HCT116 (cell line): ENCODE measurements at regions not wholly inside any gene's neighbourhood (a gene's known extent, or its start where the extent isn't known, plus 50 kb on each side); places are given as distances from the start of the nearest gene placed in this dataset.
A peak's percentile ranks its signal among the peaks of the same experiment; 100 is the strongest.

Experiments used
- ATF3 ChIP-seq: IDR thresholded peaks from 2 replicates; pipeline ENCODE4 v1.6.1; 2012
- EZH2 ChIP-seq: fragments of 200-600 bp; sonication (generic); IDR thresholded peaks from 2 replicates; pipeline ENCODE4 v1.6.1; 2017; ENCODE audit warnings: antibody characterized with exemption, mixed run types
- JUND ChIP-seq: IDR thresholded peaks from 2 replicates; pipeline ENCODE4 v1.6.1; 2012
- MAX ChIP-seq: IDR thresholded peaks from 2 replicates; pipeline ENCODE4 v1.6.1; 2012
- POLR2A ChIP-seq: IDR thresholded peaks from 2 replicates; pipeline ENCODE4 v1.7.0; 2011; ENCODE audit warnings: borderline replicate concordance; ENCODE audit not compliant: insufficient read depth, insufficient read length; ENCODE audit errors: extremely low read depth
- POLR2AphosphoS5 ChIP-seq: IDR thresholded peaks from 2 replicates; pipeline ENCODE4 v1.6.1; 2011; ENCODE audit warnings: mild to moderate bottlenecking, low read depth, low read length, moderate library complexity
- YY1 ChIP-seq: IDR thresholded peaks from 2 replicates; pipeline ENCODE4 v1.6.1; 2011; ENCODE audit warnings: low read length, low read depth, moderate library complexity, mild to moderate bottlenecking; ENCODE audit not compliant: insufficient replicate concordance; ENCODE audit errors: extremely low read depth
- ZNF274 ChIP-seq: fragments of 200-500 bp; sonication (Bioruptor generic); IDR thresholded peaks from 2 replicates; pipeline ENCODE4 v1.6.1; 2014; ENCODE audit warnings: mild to moderate bottlenecking, low read depth, low read length, inconsistent platforms
- TF ChIP-seq, protein P1 (sequence below), 3 experiments: fragments of 200-600 bp in 1 of 3; sonication (generic) in 1 of 3; IDR thresholded peaks in 2 of 3; conservative IDR thresholded peaks in 1 of 3; 2 replicates each; pipeline ENCODE4 v1.5.1; 2012 to 2017; ENCODE audit warnings: low read depth in 2 of 3, low read length in 2 of 3, antibody characterized with exemption in 1 of 3, borderline replicate concordance in 1 of 3, control low read depth in 1 of 3, mild to moderate bottlenecking in 1 of 3, mixed read lengths in 1 of 3, mixed run types in 1 of 3, moderate library complexity in 1 of 3; ENCODE audit not compliant: insufficient read depth in 1 of 3
- TF ChIP-seq, protein P2 (sequence below): IDR thresholded peaks from 2 replicates; pipeline ENCODE4 v1.6.1; 2011; ENCODE audit warnings: mild to moderate bottlenecking, low read length, moderate library complexity; ENCODE audit not compliant: insufficient replicate concordance; ENCODE audit errors: extremely low read depth

DNA sequence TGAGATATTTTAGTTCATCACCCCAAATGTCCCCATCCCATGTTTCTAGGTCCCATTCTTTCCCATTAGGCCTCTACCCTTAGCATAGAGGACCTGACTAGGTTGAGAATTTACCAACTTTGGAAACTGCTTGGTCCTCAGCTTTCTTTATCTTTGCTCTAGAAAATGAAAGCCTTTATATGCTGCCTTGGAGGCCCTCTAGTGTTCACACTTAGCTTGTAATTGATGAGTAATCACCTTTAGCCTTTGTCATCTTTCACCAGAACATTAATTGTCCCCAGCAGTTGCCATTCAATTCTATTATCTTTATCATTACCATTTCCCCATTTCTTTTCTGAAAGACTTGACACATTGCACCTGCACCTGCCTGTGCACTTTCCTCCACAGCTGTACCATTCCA, 589.2 kb upstream of the NR3C2 start:
- no peak for TF ChIP-seq POLR2A
- TF ChIP-seq POLR2AphosphoS5: no peak
- TF ChIP-seq, protein P1, sequence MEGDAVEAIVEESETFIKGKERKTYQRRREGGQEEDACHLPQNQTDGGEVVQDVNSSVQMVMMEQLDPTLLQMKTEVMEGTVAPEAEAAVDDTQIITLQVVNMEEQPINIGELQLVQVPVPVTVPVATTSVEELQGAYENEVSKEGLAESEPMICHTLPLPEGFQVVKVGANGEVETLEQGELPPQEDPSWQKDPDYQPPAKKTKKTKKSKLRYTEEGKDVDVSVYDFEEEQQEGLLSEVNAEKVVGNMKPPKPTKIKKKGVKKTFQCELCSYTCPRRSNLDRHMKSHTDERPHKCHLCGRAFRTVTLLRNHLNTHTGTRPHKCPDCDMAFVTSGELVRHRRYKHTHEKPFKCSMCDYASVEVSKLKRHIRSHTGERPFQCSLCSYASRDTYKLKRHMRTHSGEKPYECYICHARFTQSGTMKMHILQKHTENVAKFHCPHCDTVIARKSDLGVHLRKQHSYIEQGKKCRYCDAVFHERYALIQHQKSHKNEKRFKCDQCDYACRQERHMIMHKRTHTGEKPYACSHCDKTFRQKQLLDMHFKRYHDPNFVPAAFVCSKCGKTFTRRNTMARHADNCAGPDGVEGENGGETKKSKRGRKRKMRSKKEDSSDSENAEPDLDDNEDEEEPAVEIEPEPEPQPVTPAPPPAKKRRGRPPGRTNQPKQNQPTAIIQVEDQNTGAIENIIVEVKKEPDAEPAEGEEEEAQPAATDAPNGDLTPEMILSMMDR (IDR thresholded peaks at IDR 0.05 in 2 of 3, conservative IDR thresholded peaks at IDR 0.05 in 1 of 3; ENCODE audit: borderline replicate concordance in 1 of 3, insufficient read depth in 1 of 3, low read depth in 2 of 3, low read length in 2 of 3): peak; percentile 29 to 65 (median 51); a peak in 4 of 6 replicates
- TF ChIP-seq MAX: no peak
- no peak for TF ChIP-seq ZNF274
- no peak for TF ChIP-seq EZH2
- no peak for TF ChIP-seq YY1
- no peak for TF ChIP-seq JUND
- TF ChIP-seq, protein P2, sequence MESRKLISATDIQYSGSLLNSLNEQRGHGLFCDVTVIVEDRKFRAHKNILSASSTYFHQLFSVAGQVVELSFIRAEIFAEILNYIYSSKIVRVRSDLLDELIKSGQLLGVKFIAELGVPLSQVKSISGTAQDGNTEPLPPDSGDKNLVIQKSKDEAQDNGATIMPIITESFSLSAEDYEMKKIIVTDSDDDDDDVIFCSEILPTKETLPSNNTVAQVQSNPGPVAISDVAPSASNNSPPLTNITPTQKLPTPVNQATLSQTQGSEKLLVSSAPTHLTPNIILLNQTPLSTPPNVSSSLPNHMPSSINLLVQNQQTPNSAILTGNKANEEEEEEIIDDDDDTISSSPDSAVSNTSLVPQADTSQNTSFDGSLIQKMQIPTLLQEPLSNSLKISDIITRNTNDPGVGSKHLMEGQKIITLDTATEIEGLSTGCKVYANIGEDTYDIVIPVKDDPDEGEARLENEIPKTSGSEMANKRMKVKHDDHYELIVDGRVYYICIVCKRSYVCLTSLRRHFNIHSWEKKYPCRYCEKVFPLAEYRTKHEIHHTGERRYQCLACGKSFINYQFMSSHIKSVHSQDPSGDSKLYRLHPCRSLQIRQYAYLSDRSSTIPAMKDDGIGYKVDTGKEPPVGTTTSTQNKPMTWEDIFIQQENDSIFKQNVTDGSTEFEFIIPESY: no peak
- no peak for TF ChIP-seq ATF3
